ENCODE measurements at regions not wholly inside any gene's neighbourhood (a gene's known extent, or its start where the extent isn't known, plus 50 kb on each side); places are given as distances from the start of the nearest gene placed in this dataset.

- TF ChIP-seq POLR2A (IDR thresholded peaks at IDR 0.05; ENCODE audit: low read length) = no peak
- no peak for TF ChIP-seq GATA1 (IDR thresholded peaks at IDR 0.05; ENCODE audit: low read depth, low read length)
Measured at GRCh38 chr21:19266636-19267035, 863.1 kb upstream of the TMPRSS15 start.
